Testis (tissue), 2 donors: ENCODE measurements at regions not wholly inside any gene's neighbourhood (a gene's known extent, or its start where the extent isn't known, plus 50 kb on each side); places are given as distances from the start of the nearest gene placed in this dataset.

ENCODE experiments used
- CTCF ChIP-seq, 3 experiments: fragments of 450-650 bp in 2 of 3; fragments of 200-600 bp in 1 of 3; sonication (generic) in 1 of 3; IDR thresholded peaks; one replicate each; pipeline ENCODE4 v1.5.1; 2016 to 2019; ENCODE audit warnings: antibody characterized with exemption in 3 of 3, mild to moderate bottlenecking in 2 of 3, moderate library complexity in 1 of 3
- POLR2A ChIP-seq: fragments of 450-650 bp; IDR thresholded peaks from one replicate; pipeline ENCODE4 v1.6.1; 2017; ENCODE audit warnings: antibody characterized with exemption, mild to moderate bottlenecking, moderate library complexity

DNA sequence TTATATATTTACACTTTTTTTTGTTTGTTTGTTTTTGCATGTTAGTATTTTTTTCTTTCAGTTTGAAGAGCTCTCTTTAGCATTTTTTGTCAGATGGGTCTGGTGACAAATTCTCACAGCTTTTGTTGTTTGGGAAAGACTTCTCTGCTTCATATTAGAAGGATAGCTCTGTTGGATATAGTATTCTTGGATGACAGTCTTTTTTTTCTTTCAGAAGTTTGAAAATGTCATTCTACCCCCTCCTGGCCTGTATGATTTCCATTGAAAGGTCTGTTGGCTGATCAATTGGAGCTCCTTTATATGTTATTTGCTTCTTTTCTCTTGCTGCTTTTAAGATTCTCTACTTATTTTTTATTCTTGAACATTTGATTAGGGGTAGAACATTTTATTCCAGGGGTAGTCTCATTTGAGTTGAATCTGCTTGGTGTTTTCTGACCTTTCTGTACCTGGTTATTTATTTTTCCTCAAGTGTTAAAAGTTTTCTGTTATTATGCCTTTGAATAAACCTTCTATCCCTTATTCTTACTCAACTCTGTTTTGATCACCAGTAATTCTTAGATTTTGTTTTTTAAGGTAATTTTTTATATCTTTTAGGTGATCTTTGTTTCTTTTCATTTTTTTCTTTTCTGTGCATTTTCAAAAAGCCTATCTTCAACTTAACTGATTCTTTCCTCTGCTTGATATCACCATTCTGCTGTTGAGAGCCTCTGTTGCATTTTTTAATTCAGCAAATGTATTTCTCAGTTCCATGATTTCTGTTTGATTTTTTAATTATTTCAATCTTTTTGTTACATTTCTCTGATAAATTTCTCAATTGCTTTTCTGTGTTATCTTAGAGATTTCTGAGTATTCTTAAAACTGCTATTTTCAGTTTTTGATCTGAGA is 176.8 kb upstream of the ECI2 start:
- TF ChIP-seq CTCF (IDR thresholded peaks at IDR 0.05), result no peak
- no peak for TF ChIP-seq POLR2A
